Chondrocyte (in vitro differentiated cells): ENCODE measurements at regions not wholly inside any gene's neighbourhood (a gene's known extent, or its start where the extent isn't known, plus 50 kb on each side); places are given as distances from the start of the nearest gene placed in this dataset.

Experiments
- DNase-seq: peaks from one replicate; pipeline ENCODE4 v3.0.0; 2021; ENCODE audit warnings: mixed read lengths, low spot score
- H3K27ac Mint-ChIP-seq: one replicate; pipeline ENCODE4 v1.8.0; 2021; ENCODE audit warnings: mild to moderate bottlenecking, moderate library complexity, mixed read lengths; ENCODE audit not compliant: unreplicated experiment
- H3K27me3 Mint-ChIP-seq: 2 replicates; pipeline ENCODE4 v1.8.0; 2021; ENCODE audit warnings: low read depth, mixed read lengths
- H3K36me3 Mint-ChIP-seq: 2 replicates; pipeline ENCODE4 v1.8.0; 2021; ENCODE audit warnings: low read depth, mixed read lengths
- H3K4me1 Mint-ChIP-seq: 2 replicates; pipeline ENCODE4 v1.8.0; 2021; ENCODE audit warnings: low read depth, mild to moderate bottlenecking, mixed read lengths
- H3K4me3 Mint-ChIP-seq: one replicate; pipeline ENCODE4 v1.8.0; 2021; ENCODE audit warnings: mild to moderate bottlenecking, moderate library complexity, mixed read lengths; ENCODE audit not compliant: unreplicated experiment
- H3K9me3 Mint-ChIP-seq: 2 replicates; pipeline ENCODE4 v1.8.0; 2021; ENCODE audit warnings: low read depth, mixed read lengths
- TF ChIP-seq, protein P1 (sequence below): fragments of 200-600 bp; sonication (generic); IDR thresholded peaks from 2 replicates; pipeline ENCODE4 v1.5.0; 2021; ENCODE audit warnings: antibody characterized with exemption, mild to moderate bottlenecking, moderate library complexity

DNA sequence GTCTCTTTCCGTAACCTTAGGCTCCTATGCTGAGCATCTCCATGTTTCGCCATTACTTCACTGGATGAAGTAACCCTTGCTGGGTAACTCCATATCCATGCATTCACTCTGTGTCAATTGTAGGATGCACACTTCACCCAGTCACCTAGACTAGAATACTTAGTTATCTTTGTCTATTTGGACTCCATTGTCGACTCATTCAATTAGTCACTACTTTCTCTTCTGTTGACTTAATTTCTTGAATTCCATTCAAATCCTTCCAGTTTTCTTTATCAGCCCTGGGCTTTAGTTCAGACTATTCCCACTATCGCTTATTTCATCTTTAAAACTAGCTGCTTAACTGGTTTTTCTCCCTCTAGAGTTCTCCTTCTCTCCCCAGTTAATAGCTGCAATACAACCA lies 111.3 kb upstream of the TNS3 start:
- peaks cover 47% of the 10 kb centered on the region for H3K4me1 Mint-ChIP-seq
- no peak for DNase-seq
- peaks cover 1% of the 10 kb centered on the region for H3K36me3 Mint-ChIP-seq
- H3K27me3 Mint-ChIP-seq = no peaks in the 10 kb centered on the region
- peak overlapping the region; percentile 35 for H3K4me3 Mint-ChIP-seq
- H3K9me3 Mint-ChIP-seq = no peaks in the 10 kb centered on the region
- TF ChIP-seq, protein P1, sequence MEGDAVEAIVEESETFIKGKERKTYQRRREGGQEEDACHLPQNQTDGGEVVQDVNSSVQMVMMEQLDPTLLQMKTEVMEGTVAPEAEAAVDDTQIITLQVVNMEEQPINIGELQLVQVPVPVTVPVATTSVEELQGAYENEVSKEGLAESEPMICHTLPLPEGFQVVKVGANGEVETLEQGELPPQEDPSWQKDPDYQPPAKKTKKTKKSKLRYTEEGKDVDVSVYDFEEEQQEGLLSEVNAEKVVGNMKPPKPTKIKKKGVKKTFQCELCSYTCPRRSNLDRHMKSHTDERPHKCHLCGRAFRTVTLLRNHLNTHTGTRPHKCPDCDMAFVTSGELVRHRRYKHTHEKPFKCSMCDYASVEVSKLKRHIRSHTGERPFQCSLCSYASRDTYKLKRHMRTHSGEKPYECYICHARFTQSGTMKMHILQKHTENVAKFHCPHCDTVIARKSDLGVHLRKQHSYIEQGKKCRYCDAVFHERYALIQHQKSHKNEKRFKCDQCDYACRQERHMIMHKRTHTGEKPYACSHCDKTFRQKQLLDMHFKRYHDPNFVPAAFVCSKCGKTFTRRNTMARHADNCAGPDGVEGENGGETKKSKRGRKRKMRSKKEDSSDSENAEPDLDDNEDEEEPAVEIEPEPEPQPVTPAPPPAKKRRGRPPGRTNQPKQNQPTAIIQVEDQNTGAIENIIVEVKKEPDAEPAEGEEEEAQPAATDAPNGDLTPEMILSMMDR = no peak
- H3K27ac Mint-ChIP-seq = peak overlapping the region; percentile 97

DNA sequence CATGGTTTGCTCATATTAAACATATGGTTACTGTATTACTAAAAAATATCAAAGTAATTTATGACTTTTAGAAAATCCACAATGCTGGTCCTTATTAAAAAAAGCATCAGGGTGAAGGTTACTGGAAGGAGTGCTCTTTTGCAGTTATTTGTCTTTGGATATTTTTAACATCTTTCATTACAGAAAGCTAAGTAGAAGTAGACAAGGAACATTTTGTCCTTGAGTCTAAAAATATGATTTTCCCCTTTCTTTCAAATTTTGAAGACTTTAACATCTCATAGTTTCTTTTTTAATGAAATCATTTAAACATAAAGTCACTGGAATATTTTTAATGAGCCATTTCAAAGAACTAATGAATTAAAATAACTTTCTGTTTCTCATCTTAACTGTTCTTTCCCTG lies 110.1 kb upstream of the TNS3 start:
- Mint-ChIP-seq H3K4me1 (peaks cover 47% of the 10 kb centered on the region), H3K36me3 (peaks cover 1% of the 10 kb centered on the region), H3K27ac (peak overlapping the region; percentile 97), H3K4me3 (peak overlapping the region; percentile 5), H3K9me3 (no peaks in the 10 kb centered on the region), H3K27me3 (no peaks in the 10 kb centered on the region)
- TF ChIP-seq, protein P1 = no peak
- DNase-seq = no peak

DNA sequence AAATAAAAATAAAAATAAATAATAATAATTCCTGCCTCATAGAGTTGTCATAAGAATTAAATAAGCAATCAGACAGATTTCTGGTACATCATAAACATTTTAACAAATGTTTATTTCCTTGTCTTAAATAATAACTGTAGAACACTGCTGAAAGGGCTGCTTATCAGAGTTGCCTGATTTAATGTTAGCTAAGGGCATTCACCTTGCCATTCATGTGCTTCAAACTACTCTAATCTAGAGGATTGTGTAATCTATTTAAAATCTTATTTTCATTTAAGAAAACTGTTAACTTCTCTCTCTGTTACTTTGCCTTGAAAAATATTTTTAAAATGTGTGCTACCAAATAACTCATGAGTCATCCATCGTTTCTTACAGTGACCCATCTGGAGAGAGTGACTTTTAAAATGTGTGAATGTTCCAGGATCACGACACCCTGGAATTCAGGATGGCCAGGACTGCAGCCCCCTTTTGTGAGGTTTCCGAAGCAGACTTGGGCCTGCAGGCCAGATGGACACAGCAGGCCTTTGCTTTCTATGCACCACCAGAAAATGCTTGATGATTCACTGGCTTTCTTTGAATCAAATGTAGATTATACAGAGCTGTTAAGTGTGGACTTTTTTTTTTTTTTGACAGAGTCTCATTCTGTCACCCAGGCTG lies 109.1 kb upstream of the TNS3 start:
- Mint-ChIP-seq H3K4me3 (no peak overlapping the region), H3K4me1 (peaks cover 48% of the 10 kb centered on the region), H3K27me3 (no peaks in the 10 kb centered on the region), H3K27ac (peak overlapping the region; percentile 97), H3K36me3 (peaks cover 1% of the 10 kb centered on the region), H3K9me3 (no peaks in the 10 kb centered on the region)
- no peak for DNase-seq
- TF ChIP-seq, protein P1 = no peak

DNA sequence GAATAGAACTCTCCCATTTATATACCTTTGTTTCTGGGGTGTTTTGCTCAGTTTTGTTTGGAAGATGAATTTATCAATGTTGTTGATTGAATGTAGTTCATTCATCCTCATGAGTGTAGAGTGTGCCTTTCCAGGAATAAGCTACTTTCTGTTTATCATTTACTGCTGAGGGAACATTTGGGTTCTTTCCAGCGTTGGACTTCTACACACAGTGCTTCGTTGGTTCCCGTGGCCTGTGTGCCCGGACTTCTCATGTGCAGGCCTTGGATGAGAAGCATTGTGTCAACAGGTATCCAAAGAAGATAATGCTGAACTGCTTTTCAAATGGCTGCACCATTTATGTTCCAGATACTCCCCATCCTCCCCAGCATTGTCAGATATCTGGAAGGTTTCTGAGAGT lies 107.6 kb upstream of the TNS3 start:
- H3K27me3 Mint-ChIP-seq = no peaks in the 10 kb centered on the region
- H3K9me3 Mint-ChIP-seq = no peaks in the 10 kb centered on the region
- H3K27ac Mint-ChIP-seq = peak overlapping the region; percentile 32
- no peak for DNase-seq
- H3K36me3 Mint-ChIP-seq = peaks cover 1% of the 10 kb centered on the region
- TF ChIP-seq, protein P1 = no peak
- H3K4me1 Mint-ChIP-seq = peaks cover 51% of the 10 kb centered on the region
- H3K4me3 Mint-ChIP-seq = no peak overlapping the region

DNA sequence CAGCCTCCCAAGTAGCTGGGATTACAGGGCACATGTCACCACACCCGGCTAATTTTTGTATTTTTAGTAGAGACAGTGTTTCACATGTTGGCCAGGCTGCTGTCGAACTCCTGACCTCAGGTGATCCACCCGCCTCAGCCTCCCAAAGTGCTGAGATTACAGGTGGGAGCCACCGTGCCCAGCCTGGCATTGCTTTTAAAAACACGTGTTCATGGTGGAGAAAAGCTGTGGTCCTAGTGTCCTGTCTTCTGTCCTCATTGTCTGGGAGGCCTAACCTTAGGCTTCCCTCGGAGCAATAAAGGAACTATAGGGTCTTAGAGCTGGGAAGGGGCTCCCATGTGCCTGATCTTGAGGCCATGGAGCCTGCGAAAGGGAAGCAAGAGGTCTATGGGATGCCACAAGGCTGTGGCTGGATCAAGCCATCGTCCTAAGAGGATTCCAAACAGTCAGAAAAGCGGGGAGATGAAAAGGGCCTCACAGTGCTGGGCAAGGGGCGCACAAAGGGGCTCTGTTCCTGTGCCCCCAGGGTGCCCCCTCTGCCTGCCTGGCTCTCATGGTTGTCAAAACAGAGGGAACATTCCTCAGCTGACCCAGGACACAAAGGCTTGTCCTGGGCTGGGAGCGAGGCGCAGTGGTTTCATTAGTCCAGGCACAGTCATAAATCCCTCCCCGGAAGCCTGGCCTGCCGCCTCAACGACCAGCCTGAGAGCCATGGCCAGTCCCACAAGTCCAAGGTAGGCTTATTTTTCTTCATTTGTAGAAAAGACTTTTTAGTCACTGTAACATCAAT lies 106.6 kb upstream of the TNS3 start:
- no peak overlapping the region for H3K4me3 Mint-ChIP-seq
- DNase-seq = no peak
- peaks cover 47% of the 10 kb centered on the region for H3K4me1 Mint-ChIP-seq
- no peaks in the 10 kb centered on the region for H3K27me3 Mint-ChIP-seq
- no peaks in the 10 kb centered on the region for H3K9me3 Mint-ChIP-seq
- peak overlapping the region; percentile 79 for H3K27ac Mint-ChIP-seq
- peaks cover 1% of the 10 kb centered on the region for H3K36me3 Mint-ChIP-seq
- TF ChIP-seq, protein P1 = no peak
